Thyroid gland (tissue), 4 donors: ENCODE measurements at regions not wholly inside any gene's neighbourhood (a gene's known extent, or its start where the extent isn't known, plus 50 kb on each side); places are given as distances from the start of the nearest gene placed in this dataset.

Experiments used
- DNase-seq, 2 donors: peaks; one replicate each; pipeline ENCODE4 v3.0.0-alpha.2; 2019
- H3K27ac ChIP-seq, 3 donors: fragments of 200-600 bp; sonication (generic); 1 replicate in 2 of 3; 2 replicates in 1 of 3; pipeline ENCODE4 v1.5.1; 2016 to 2019; ENCODE audit warnings: mild to moderate bottlenecking in 1 of 3, moderate library complexity in 1 of 3
- H3K27me3 ChIP-seq: fragments of 200-600 bp; sonication (generic); one replicate; pipeline ENCODE4 v1.5.1; 2019
- H3K36me3 ChIP-seq, 2 donors: fragments of 200-600 bp; sonication (generic); one replicate each; pipeline ENCODE4 v1.5.1; 2016 to 2019
- H3K4me1 ChIP-seq, 2 donors: fragments of 200-600 bp; sonication (generic); one replicate each; pipeline ENCODE4 v1.5.1; 2017 to 2019
- H3K4me3 ChIP-seq, 3 donors: fragments of 200-600 bp; sonication (generic); replicated peaks in 1 of 3; 1 replicate in 2 of 3; 2 replicates in 1 of 3; pipeline ENCODE4 v1.5.1; 2016; ENCODE audit warnings: mild to moderate bottlenecking in 1 of 3
- H3K9me3 ChIP-seq: fragments of 200-600 bp; sonication (generic); one replicate; pipeline ENCODE4 v1.5.1; 2017
- CTCF ChIP-seq, 6 experiments: fragments of 200-600 bp in 3 of 6; fragments of 450-650 bp in 3 of 6; sonication (generic) in 3 of 6; IDR thresholded peaks; one replicate each; pipeline ENCODE4 v1.5.1; 2016 to 2019; ENCODE audit warnings: antibody characterized with exemption in 6 of 6, mild to moderate bottlenecking in 2 of 6, inconsistent platforms in 1 of 6, moderate library complexity in 1 of 6
- POLR2A ChIP-seq, 2 donors: fragments of 450-650 bp; IDR thresholded peaks; one replicate each; pipeline ENCODE4 v1.6.1; 2017; ENCODE audit warnings: antibody characterized with exemption in 2 of 2, mild to moderate bottlenecking in 2 of 2, moderate library complexity in 1 of 2
- WGBS, 2 donors: methylation state at CpG; one replicate each; pipeline ENCODE4 v1.1.5; 2017; 5-methylcytosine and 5-hydroxymethylcytosine counted together
- intact Hi-C: fragments of 100-400 bp; cut with DNase I; formaldehyde crosslinking; loops from one replicate; pipeline ENCODE4 v1.15.1; 2023

- WGBS, 2 donors = 83 to 87% methylated on average over 2 of the region's 2 CpGs
- intact Hi-C loops = no loop called here
- H3K4me3 ChIP-seq = no peak overlapping the region
- H3K9me3 ChIP-seq = no peaks in the 10 kb centered on the region
- no peaks in the 10 kb centered on the region for H3K36me3 ChIP-seq
- no peaks in the 10 kb centered on the region for H3K27me3 ChIP-seq
- H3K4me1 ChIP-seq = no peaks in the 10 kb centered on the region
- no peak for TF ChIP-seq CTCF (IDR thresholded peaks at IDR 0.05)
- TF ChIP-seq POLR2A (IDR thresholded peaks at IDR 0.05) = no peak
- DNase-seq = no peak
- H3K27ac ChIP-seq = no peak overlapping the region
These were observed 135.9 kb downstream of the RSL24D1 start for GRCh38 chr15:55060836-55061235.

GRCh38 chr15:55056500-55056899 lies 140.2 kb downstream of the RSL24D1 start:
- no peaks in the 10 kb centered on the region for H3K27me3 ChIP-seq
- no peaks in the 10 kb centered on the region for H3K9me3 ChIP-seq
- DNase-seq = no peak
- no peaks in the 10 kb centered on the region for H3K36me3 ChIP-seq
- TF ChIP-seq POLR2A (IDR thresholded peaks at IDR 0.05) (no peak), CTCF (IDR thresholded peaks at IDR 0.05) (no peak)
- H3K27ac ChIP-seq = no peak overlapping the region
- H3K4me3 ChIP-seq = no peak overlapping the region
- WGBS, 2 donors = 60 to 69% methylated on average over 3 of the region's 3 CpGs
- H3K4me1 ChIP-seq = no peaks in the 10 kb centered on the region
- intact Hi-C loops = no loop called here

GRCh38 chr15:55044162-55044561 lies 152.6 kb downstream of the RSL24D1 start:
- DNase-seq = no peak
- intact Hi-C loops = no loop called here
- no peaks in the 10 kb centered on the region for H3K9me3 ChIP-seq
- H3K4me3 ChIP-seq = no peak overlapping the region
- no peaks in the 10 kb centered on the region for H3K36me3 ChIP-seq
- WGBS, 2 donors = 78 to 84% methylated on average over 2 of the region's 2 CpGs
- no peak overlapping the region for H3K27ac ChIP-seq
- no peaks in the 10 kb centered on the region for H3K27me3 ChIP-seq
- no peaks in the 10 kb centered on the region for H3K4me1 ChIP-seq
- TF ChIP-seq POLR2A (IDR thresholded peaks at IDR 0.05) (no peak), CTCF (IDR thresholded peaks at IDR 0.05) (no peak)

- Histone ChIP-seq H3K9me3 (no peaks in the 10 kb centered on the region), H3K27ac (no peak overlapping the region), H3K4me1 (no peaks in the 10 kb centered on the region), H3K36me3 (no peaks in the 10 kb centered on the region), H3K27me3 (no peaks in the 10 kb centered on the region), H3K4me3 (no peak overlapping the region)
- intact Hi-C loops = no loop called here
- TF ChIP-seq POLR2A (IDR thresholded peaks at IDR 0.05) (no peak), CTCF (IDR thresholded peaks at IDR 0.05) (no peak)
- WGBS, 2 donors = 19 to 31% methylated on average over 1 of the region's 1 CpG
- no peak for DNase-seq
These were observed 159.7 kb downstream of the RSL24D1 start for GRCh38 chr15:55037071-55037470.

GRCh38 chr15:55035749-55036148 lies 161.0 kb downstream of the RSL24D1 start:
- H3K4me3 ChIP-seq = no peak overlapping the region
- WGBS, 2 donors = 93 to 95% methylated on average over 2 of the region's 2 CpGs
- no peak for DNase-seq
- H3K4me1 ChIP-seq = no peaks in the 10 kb centered on the region
- H3K36me3 ChIP-seq = no peaks in the 10 kb centered on the region
- no peak overlapping the region for H3K27ac ChIP-seq
- TF ChIP-seq POLR2A (IDR thresholded peaks at IDR 0.05) (no peak), CTCF (IDR thresholded peaks at IDR 0.05) (no peak)
- H3K9me3 ChIP-seq = no peaks in the 10 kb centered on the region
- no peaks in the 10 kb centered on the region for H3K27me3 ChIP-seq
- intact Hi-C loops = no loop called here
